ENCODE measurements at regions not wholly inside any gene's neighbourhood (a gene's known extent, or its start where the extent isn't known, plus 50 kb on each side); places are given as distances from the start of the nearest gene placed in this dataset.

GRCh38 chr2:2588777-2589176 is 257.7 kb upstream of the MYT1L start:
- Histone ChIP-seq H3K36me3 (ENCODE audit: control insufficient read depth in 1 of 2, insufficient read depth in 2 of 2, low read length in 2 of 2) (no peaks in the 10 kb centered on the region), H3K4me2 (ENCODE audit: low read length) (no peak overlapping the region), H3K9me3 (ENCODE audit: control insufficient read depth in 1 of 2, insufficient read depth in 1 of 2, low read depth in 1 of 2, low read length in 2 of 2) (no peaks in the 10 kb centered on the region), H4K20me1 (ENCODE audit: insufficient read depth) (no peaks in the 10 kb centered on the region), H3K27ac (ENCODE audit: low read depth, low read length) (no peak overlapping the region), H3K9ac (ENCODE audit: low read length) (no peak overlapping the region), H3K4me3 (replicated peaks in 1 of 2; ENCODE audit: low read depth in 1 of 2, low read length in 2 of 2) (no peak overlapping the region), H2AFZ (ENCODE audit: low read depth, low read length, poor library complexity, severe bottlenecking) (no peak overlapping the region), H3K27me3 (ENCODE audit: insufficient read depth, low read length) (no peaks in the 10 kb centered on the region), H3K4me1 (ENCODE audit: control insufficient read depth in 1 of 2, insufficient read depth in 2 of 2, low read length in 2 of 2) (no peaks in the 10 kb centered on the region), H3K9me2 (ENCODE audit: insufficient read depth) (no peaks in the 10 kb centered on the region), H3K79me2 (ENCODE audit: insufficient read depth, low read length) (no peaks in the 10 kb centered on the region)
- intact Hi-C loops (cut with micrococcal nuclease): no loop called here
- DNase-seq (ENCODE audit: low read depth, low spot score): no peak
- ChIA-PET POLR2A (no interaction called here), RAD21 (ENCODE audit: low non-redundant PET in 1 of 2, low total read pairs in 2 of 2, uncharacterized antibody in 2 of 2, unreplicated experiment in 2 of 2) (no interaction called here), CTCF (no interaction called here)
- BruUV-seq (replicated peaks): no TSS peak
- ATAC-seq: no peak
- no peak for TF ChIP-seq CTCF (IDR thresholded peaks at IDR 0.05 in 2 of 3, conservative IDR thresholded peaks at IDR 0.05 in 1 of 3; ENCODE audit: borderline replicate concordance in 1 of 3, insufficient read depth in 1 of 3, low read depth in 2 of 3, low read length in 2 of 3)

DNA sequence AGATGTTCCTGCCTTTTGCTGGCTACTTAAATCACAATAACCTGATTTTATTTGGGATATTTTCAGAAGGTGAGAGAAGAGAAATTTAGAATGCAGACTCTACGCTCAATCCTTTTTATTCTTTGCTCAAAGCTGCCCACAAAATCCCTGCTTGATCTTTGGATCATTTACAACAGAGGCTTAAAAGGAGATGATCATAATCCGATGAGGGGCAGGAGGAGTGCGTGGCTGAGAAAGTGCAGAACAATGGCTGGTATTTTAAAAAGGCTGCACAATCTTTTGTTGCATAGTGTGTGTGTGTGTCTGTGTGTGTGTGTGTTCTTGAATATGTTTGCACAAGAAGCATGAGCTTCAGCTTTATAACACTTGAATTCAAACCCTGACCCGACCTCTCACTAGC is 256.3 kb upstream of the MYT1L start:
- H3K36me3 ChIP-seq (ENCODE audit: control insufficient read depth in 1 of 2, insufficient read depth in 2 of 2, low read length in 2 of 2): no peaks in the 10 kb centered on the region
- POLR2A ChIA-PET: no interaction called here
- H3K27me3 ChIP-seq (ENCODE audit: insufficient read depth, low read length): no peaks in the 10 kb centered on the region
- BruUV-seq (replicated peaks): no TSS peak
- H3K79me2 ChIP-seq (ENCODE audit: insufficient read depth, low read length): no peaks in the 10 kb centered on the region
- no peak overlapping the region for H3K4me2 ChIP-seq (ENCODE audit: low read length)
- H2AFZ ChIP-seq (ENCODE audit: low read depth, low read length, poor library complexity, severe bottlenecking): no peak overlapping the region
- H4K20me1 ChIP-seq (ENCODE audit: insufficient read depth): no peaks in the 10 kb centered on the region
- H3K27ac ChIP-seq (ENCODE audit: low read depth, low read length): no peak overlapping the region
- intact Hi-C loops (cut with micrococcal nuclease): no loop called here
- H3K9me2 ChIP-seq (ENCODE audit: insufficient read depth): no peaks in the 10 kb centered on the region
- no peak overlapping the region for H3K4me3 ChIP-seq (replicated peaks in 1 of 2; ENCODE audit: low read depth in 1 of 2, low read length in 2 of 2)
- CTCF ChIA-PET: no interaction called here
- no peak overlapping the region for H3K9ac ChIP-seq (ENCODE audit: low read length)
- RAD21 ChIA-PET (ENCODE audit: low non-redundant PET in 1 of 2, low total read pairs in 2 of 2, uncharacterized antibody in 2 of 2, unreplicated experiment in 2 of 2): no interaction called here
- DNase-seq (ENCODE audit: low read depth, low spot score): no peak
- no peaks in the 10 kb centered on the region for H3K9me3 ChIP-seq (ENCODE audit: control insufficient read depth in 1 of 2, insufficient read depth in 1 of 2, low read depth in 1 of 2, low read length in 2 of 2)
- H3K4me1 ChIP-seq (ENCODE audit: control insufficient read depth in 1 of 2, insufficient read depth in 2 of 2, low read length in 2 of 2): no peaks in the 10 kb centered on the region
- ATAC-seq: no peak
- TF ChIP-seq EGR1 (IDR thresholded peaks at IDR 0.05; ENCODE audit: low read depth) (no peak), CTCF (IDR thresholded peaks at IDR 0.05 in 2 of 3, conservative IDR thresholded peaks at IDR 0.05 in 1 of 3; ENCODE audit: borderline replicate concordance in 1 of 3, insufficient read depth in 1 of 3, low read depth in 2 of 3, low read length in 2 of 3) (no peak), SIN3A (IDR thresholded peaks at IDR 0.05; ENCODE audit: low read depth) (no peak), ATF3 (IDR thresholded peaks at IDR 0.05) (no peak), SRF (IDR thresholded peaks at IDR 0.05; ENCODE audit: low read depth) (no peak), ELF1 (IDR thresholded peaks at IDR 0.05; ENCODE audit: borderline replicate concordance, low read depth) (no peak), ZFX (IDR thresholded peaks at IDR 0.05) (no peak), FOSL1 (IDR thresholded peaks at IDR 0.05; ENCODE audit: low read depth) (no peak), TCF7L2 (IDR thresholded peaks at IDR 0.05; ENCODE audit: borderline replicate concordance, extremely low read depth, insufficient read depth, insufficient read length) (no peak), SP1 (IDR thresholded peaks at IDR 0.05; ENCODE audit: low read depth) (no peak), RAD21 (IDR thresholded peaks at IDR 0.05; ENCODE audit: low read depth) (no peak), CBX3 (IDR thresholded peaks at IDR 0.05; ENCODE audit: low read depth) (no peak), EZH2phosphoT487 (IDR thresholded peaks at IDR 0.05; ENCODE audit: borderline replicate concordance) (no peak), EZH2 (IDR thresholded peaks at IDR 0.05) (no peak), ZNF274 (IDR thresholded peaks at IDR 0.05; ENCODE audit: low read depth, low read length) (no peak), CEBPB (IDR thresholded peaks at IDR 0.05; ENCODE audit: low read depth) (no peak)
- TF ChIP-seq, protein P1, sequence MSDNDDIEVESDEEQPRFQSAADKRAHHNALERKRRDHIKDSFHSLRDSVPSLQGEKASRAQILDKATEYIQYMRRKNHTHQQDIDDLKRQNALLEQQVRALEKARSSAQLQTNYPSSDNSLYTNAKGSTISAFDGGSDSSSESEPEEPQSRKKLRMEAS (IDR thresholded peaks at IDR 0.05): no peak

Measured in HCT116 (cell line).